Skeletal muscle satellite cell (primary cell): ENCODE measurements at regions not wholly inside any gene's neighbourhood (a gene's known extent, or its start where the extent isn't known, plus 50 kb on each side); places are given as distances from the start of the nearest gene placed in this dataset.
"Not testable (repeated sequence)": the region's sequence is repeated elsewhere in the genome, so short reads cannot be mapped to it uniquely, and the experiment has no call there.

Experiments used
- H3K27me3 ChIP-seq: 2 replicates; pipeline ENCODE4 v1.7.0; 2013; ENCODE audit warnings: low read length; ENCODE audit not compliant: control insufficient read depth, insufficient read depth
- H3K36me3 ChIP-seq: 2 replicates; pipeline ENCODE4 v1.7.0; 2013; ENCODE audit warnings: mild to moderate bottlenecking, control low read depth, low read length; ENCODE audit not compliant: insufficient read depth
- H3K4me1 ChIP-seq: 2 replicates; pipeline ENCODE4 v1.7.0; 2013; ENCODE audit warnings: low read length; ENCODE audit not compliant: control insufficient read depth, insufficient read depth
- H3K4me2 ChIP-seq: 2 replicates; pipeline ENCODE4 v1.7.0; 2013; ENCODE audit warnings: mild to moderate bottlenecking, low read length
- H3K4me3 ChIP-seq: 2 replicates; pipeline ENCODE4 v1.7.0; 2013; ENCODE audit warnings: low read length
- H3K9ac ChIP-seq: 2 replicates; pipeline ENCODE4 v1.7.0; 2013; ENCODE audit warnings: mild to moderate bottlenecking, low read depth, low read length, moderate library complexity
- H3K9me3 ChIP-seq: replicated peaks from 2 replicates; pipeline ENCODE4 v1.7.0; 2013; ENCODE audit warnings: mild to moderate bottlenecking, control low read depth, low read length

DNA sequence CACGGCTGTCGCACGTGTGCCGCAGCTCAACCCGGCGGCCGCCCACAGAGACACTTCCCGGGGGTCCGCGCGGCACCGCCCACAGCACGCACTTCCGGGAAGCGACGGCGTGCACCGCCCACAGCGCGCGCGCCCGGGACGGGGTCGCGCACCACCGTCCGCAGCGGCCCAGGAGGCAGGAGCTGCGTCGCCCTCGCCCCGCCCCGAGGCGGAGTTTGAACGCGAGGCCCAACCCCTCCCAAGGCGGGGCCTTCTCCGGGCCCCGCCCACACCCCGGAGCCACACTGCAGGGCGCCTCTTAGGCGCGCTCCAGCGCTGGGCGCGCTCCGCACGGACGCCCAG is 5366.8 kb upstream of the TPTE start:
- not testable (repeated sequence) for H3K9ac ChIP-seq, H3K4me3 ChIP-seq, H3K4me1 ChIP-seq, H3K36me3 ChIP-seq, H3K27me3 ChIP-seq, H3K9me3 ChIP-seq, H3K4me2 ChIP-seq

DNA sequence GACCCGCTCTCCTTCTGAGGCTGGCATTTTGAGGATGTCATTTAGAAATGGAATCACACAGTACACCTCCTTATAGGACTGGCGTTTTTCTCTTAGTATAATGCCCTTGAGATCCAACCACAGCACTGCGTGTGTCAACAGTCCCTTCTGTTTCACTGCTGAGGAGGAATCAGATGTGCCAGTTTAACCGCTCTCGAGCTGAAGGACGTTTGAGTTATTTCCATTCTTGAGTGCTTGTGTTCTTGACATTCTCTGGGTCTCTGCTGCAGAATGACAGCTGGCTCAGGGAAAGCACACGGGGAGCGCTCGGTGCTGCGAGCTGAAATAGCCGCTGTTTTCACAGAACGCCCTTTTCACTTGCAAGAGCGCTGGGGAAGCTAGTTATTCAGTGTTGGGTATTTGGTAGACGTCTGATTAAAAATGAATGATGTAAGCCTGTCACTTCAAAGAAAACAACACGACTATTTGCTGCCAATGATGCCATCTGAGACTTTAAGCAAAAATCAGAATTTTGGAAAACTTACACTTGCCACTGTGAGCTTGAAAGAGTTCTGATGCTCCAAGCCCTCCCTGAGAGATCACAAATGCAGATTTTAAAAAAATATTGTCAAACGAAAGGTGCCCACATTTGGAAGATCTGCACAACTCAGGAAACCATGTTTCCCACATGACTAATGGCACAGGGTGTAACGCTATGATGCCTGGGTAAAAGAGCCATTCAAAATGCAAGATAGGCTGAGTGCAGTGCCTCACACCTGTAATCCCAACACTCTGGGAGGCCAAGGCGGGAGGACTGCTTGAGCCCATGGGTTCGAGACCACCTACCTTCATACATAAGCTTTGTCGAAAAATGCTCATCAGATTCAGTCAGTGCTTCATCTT is 5358.4 kb upstream of the TPTE start:
- not testable (repeated sequence) for H3K9ac ChIP-seq, H3K27me3 ChIP-seq, H3K4me1 ChIP-seq, H3K4me3 ChIP-seq, H3K36me3 ChIP-seq, H3K4me2 ChIP-seq, H3K9me3 ChIP-seq

DNA sequence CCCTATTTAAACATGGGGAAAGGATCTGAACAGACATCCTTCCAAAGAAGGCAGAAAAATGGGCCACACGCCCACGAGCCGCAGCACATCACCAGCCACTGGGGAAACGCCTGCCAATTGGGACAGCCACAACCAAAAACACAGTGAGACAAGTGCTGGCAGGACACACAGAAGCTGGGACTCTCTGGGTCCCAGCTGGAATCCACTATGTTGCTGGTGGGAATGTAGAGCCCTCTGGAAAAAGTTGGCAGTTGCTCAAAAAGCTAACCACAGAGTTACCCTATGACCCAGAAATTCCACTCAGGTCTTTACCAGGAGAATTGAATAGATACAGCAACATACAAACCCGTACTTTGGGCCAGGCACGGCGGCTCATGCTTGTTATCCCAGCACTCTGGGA is 5355.6 kb upstream of the TPTE start:
- H3K4me3 ChIP-seq, H3K36me3 ChIP-seq, H3K4me2 ChIP-seq, H3K9ac ChIP-seq, H3K27me3 ChIP-seq, H3K9me3 ChIP-seq, H3K4me1 ChIP-seq: not testable (repeated sequence)
